Stomach (tissue), 8 donors: ENCODE measurements at regions not wholly inside any gene's neighbourhood (a gene's known extent, or its start where the extent isn't known, plus 50 kb on each side); places are given as distances from the start of the nearest gene placed in this dataset.
A peak's percentile ranks its signal among the peaks of the same experiment; 100 is the strongest.

Experiments used
- DNase-seq, 2 donors: peaks; one replicate each; pipeline versions ENCODE4 v3.0.0 to v3.0.0-alpha.2; 2013 to 2019
- H3K27ac ChIP-seq, 5 donors: fragments of 200-600 bp in 4 of 5; sonication (generic) in 4 of 5; one replicate each; pipeline ENCODE4 v1.5.1; 2013 to 2019; ENCODE audit warnings: mild to moderate bottlenecking in 1 of 5, moderate library complexity in 1 of 5
- H3K27me3 ChIP-seq, 3 donors: fragments of 200-600 bp; sonication (generic); one replicate each; pipeline ENCODE4 v1.5.1; 2017 to 2019; ENCODE audit warnings: mixed run types in 1 of 3
- H3K36me3 ChIP-seq, 4 donors: fragments of 200-600 bp; sonication (generic); 1 replicate in 3 of 4; 2 replicates in 1 of 4; pipeline ENCODE4 v1.5.1; 2016 to 2019
- H3K4me1 ChIP-seq, 4 donors: fragments of 200-600 bp; sonication (generic); one replicate each; pipeline ENCODE4 v1.5.1; 2016 to 2019
- H3K4me3 ChIP-seq, 4 donors: fragments of 200-600 bp; sonication (generic) in 3 of 4; one replicate each; pipeline ENCODE4 v1.5.1; 2016 to 2019; ENCODE audit warnings: mild to moderate bottlenecking in 1 of 4
- H3K9me3 ChIP-seq, 4 donors: fragments of 200-600 bp; sonication (generic); one replicate each; pipeline ENCODE4 v1.5.1; 2016 to 2019
- CTCF ChIP-seq, 7 experiments: fragments of 450-650 bp in 4 of 7; fragments of 200-600 bp in 3 of 7; sonication (generic) in 3 of 7; IDR thresholded peaks; one replicate each; pipeline ENCODE4 v1.5.1; 2016 to 2019; ENCODE audit warnings: antibody characterized with exemption in 7 of 7, control low read depth in 2 of 7, mild to moderate bottlenecking in 1 of 7
- EP300 ChIP-seq: sonication (generic); formaldehyde crosslinking; IDR thresholded peaks from one replicate; pipeline ENCODE4 v1.6.1; 2017; ENCODE audit warnings: antibody characterized with exemption
- POLR2A ChIP-seq, 4 donors: fragments of 450-650 bp; IDR thresholded peaks; one replicate each; pipeline ENCODE4 v1.6.1; 2016; ENCODE audit warnings: antibody characterized with exemption in 4 of 4, control low read depth in 2 of 4, mild to moderate bottlenecking in 1 of 4, moderate library complexity in 1 of 4
- POLR2AphosphoS5 ChIP-seq, 3 donors: sonication (generic); formaldehyde crosslinking; IDR thresholded peaks; one replicate each; pipeline ENCODE4 v1.6.1; 2016; ENCODE audit warnings: antibody characterized with exemption in 3 of 3
- WGBS, 5 donors: extraction: QIAGEN DNeasy Blood & Tissue Kit in 3 of 5; methylation state at CpG; one replicate each; pipeline versions ENCODE4 v1.1.5 to v1.1.7; 2013 to 2018; 5-methylcytosine and 5-hydroxymethylcytosine counted together
- intact Hi-C: fragments of 100-400 bp; cut with DNase I; formaldehyde crosslinking; loops from one replicate; pipeline ENCODE4 v1.15.1; 2023; ENCODE audit warnings: low total_unique reads
- donor health status: healthy with polysubstance abuse.
- donor health status: Bipolar disorder and iron deficiency.
- donor health status: healthy.

GRCh38 chr4:138611017-138611416, 368.9 kb upstream of the SLC7A11 start:
- intact Hi-C loops, result no loop called here
- no peaks in the 10 kb centered on the region for H3K27me3 ChIP-seq
- H3K4me3 ChIP-seq, result no peak overlapping the region
- no peak for DNase-seq
- 58 to 77% (median 65%) methylated on average over 1 of the region's 1 CpG for WGBS, 5 donors
- H3K4me1 ChIP-seq, result peaks cover 0 to 6% (median 0%) of the 10 kb centered on the region in 4 donors
- no peak for TF ChIP-seq EP300
- no peak for TF ChIP-seq POLR2A (IDR thresholded peaks at IDR 0.05)
- no peak for TF ChIP-seq POLR2AphosphoS5 (IDR thresholded peaks at IDR 0.05)
- no peak for TF ChIP-seq CTCF (IDR thresholded peaks at IDR 0.05)
- no peaks in the 10 kb centered on the region for H3K36me3 ChIP-seq
- H3K9me3 ChIP-seq, result peaks cover 0 to 8% (median 4%) of the 10 kb centered on the region in 4 donors
- no peak overlapping the region for H3K27ac ChIP-seq

- H3K4me3 ChIP-seq, result no peak overlapping the region
- H3K9me3 ChIP-seq, result no peaks in the 10 kb centered on the region
- H3K27me3 ChIP-seq, result no peaks in the 10 kb centered on the region
- intact Hi-C loops, result no loop called here
- no peak for TF ChIP-seq POLR2AphosphoS5 (IDR thresholded peaks at IDR 0.05)
- TF ChIP-seq EP300, result no peak
- TF ChIP-seq CTCF (IDR thresholded peaks at IDR 0.05), result no peak
- TF ChIP-seq POLR2A (IDR thresholded peaks at IDR 0.05), result no peak
- H3K27ac ChIP-seq, result no peak overlapping the region
- no peaks in the 10 kb centered on the region for H3K36me3 ChIP-seq
- 40 to 70% (median 65%) methylated on average over 2 of the region's 2 CpGs for WGBS, 5 donors
- H3K4me1 ChIP-seq, result peaks cover 0 to 6% (median 0%) of the 10 kb centered on the region in 4 donors
- DNase-seq, result peak in 1 of 2 donors; percentile 35
Measured at GRCh38 chr4:138609943-138610350, 367.8 kb upstream of the SLC7A11 start.

DNA sequence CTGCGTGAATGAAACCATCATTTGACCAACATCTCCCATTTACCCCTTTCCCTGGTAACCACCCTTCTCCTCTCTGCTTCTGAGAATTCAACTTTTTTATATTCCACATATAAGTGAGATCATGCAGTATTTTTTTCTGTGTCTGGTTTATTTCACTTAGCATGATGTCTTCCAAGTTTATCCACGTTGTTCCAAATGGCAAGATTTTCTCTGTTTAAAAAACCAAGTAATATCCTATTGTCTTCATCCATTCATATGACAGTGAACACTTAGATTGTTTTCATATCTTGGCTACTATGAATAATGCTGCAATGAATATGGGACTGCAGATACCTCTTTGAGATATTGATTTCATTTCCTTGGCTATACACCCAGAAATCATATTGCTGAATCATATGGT, 362.4 kb upstream of the SLC7A11 start:
- no peaks in the 10 kb centered on the region for H3K9me3 ChIP-seq
- no peak overlapping the region for H3K27ac ChIP-seq
- 69 to 82% (median 76%) methylated on average over 2 of the region's 2 CpGs for whole genome bisulfite sequencing, 5 donors
- no peaks in the 10 kb centered on the region for H3K36me3 ChIP-seq
- H3K27me3 ChIP-seq, result no peaks in the 10 kb centered on the region
- intact Hi-C loops, result no loop called here
- H3K4me3 ChIP-seq, result no peak overlapping the region
- peak in 1 of 2 donors; percentile 18 for DNase-seq
- TF ChIP-seq EP300 (no peak), POLR2A (IDR thresholded peaks at IDR 0.05) (no peak), POLR2AphosphoS5 (IDR thresholded peaks at IDR 0.05) (no peak), CTCF (IDR thresholded peaks at IDR 0.05) (no peak)
- peaks cover 0 to under 1% (median 0%) of the 10 kb centered on the region in 4 donors for H3K4me1 ChIP-seq

- DNase-seq, result no peak
- H3K4me1 ChIP-seq, result no peaks in the 10 kb centered on the region
- no peaks in the 10 kb centered on the region for H3K9me3 ChIP-seq
- H3K27me3 ChIP-seq, result no peaks in the 10 kb centered on the region
- no peak overlapping the region for H3K27ac ChIP-seq
- TF ChIP-seq POLR2A (IDR thresholded peaks at IDR 0.05) (no peak), CTCF (IDR thresholded peaks at IDR 0.05) (no peak), EP300 (no peak)
- 64 to 68% (median 67%) methylated on average over 2 of the region's 2 CpGs for WGBS, 5 donors
- H3K4me3 ChIP-seq, result no peak overlapping the region
- intact Hi-C loops, result no loop called here
- H3K36me3 ChIP-seq, result no peaks in the 10 kb centered on the region
Measured at GRCh38 chr4:138602664-138603063, 360.5 kb upstream of the SLC7A11 start.
